Right renal cortex interstitium (tissue), 3 donors: ENCODE measurements at regions not wholly inside any gene's neighbourhood (a gene's known extent, or its start where the extent isn't known, plus 50 kb on each side); places are given as distances from the start of the nearest gene placed in this dataset.
"Not testable (repeated sequence)": the region's sequence is repeated elsewhere in the genome, so short reads cannot be mapped to it uniquely, and the experiment has no call there.

Experiments used
- DNase-seq, 3 donors: peaks; one replicate each; pipeline ENCODE4 v3.0.0-alpha.2; 2013; ENCODE audit warnings: low read depth in 3 of 3, low spot score in 2 of 3

DNA sequence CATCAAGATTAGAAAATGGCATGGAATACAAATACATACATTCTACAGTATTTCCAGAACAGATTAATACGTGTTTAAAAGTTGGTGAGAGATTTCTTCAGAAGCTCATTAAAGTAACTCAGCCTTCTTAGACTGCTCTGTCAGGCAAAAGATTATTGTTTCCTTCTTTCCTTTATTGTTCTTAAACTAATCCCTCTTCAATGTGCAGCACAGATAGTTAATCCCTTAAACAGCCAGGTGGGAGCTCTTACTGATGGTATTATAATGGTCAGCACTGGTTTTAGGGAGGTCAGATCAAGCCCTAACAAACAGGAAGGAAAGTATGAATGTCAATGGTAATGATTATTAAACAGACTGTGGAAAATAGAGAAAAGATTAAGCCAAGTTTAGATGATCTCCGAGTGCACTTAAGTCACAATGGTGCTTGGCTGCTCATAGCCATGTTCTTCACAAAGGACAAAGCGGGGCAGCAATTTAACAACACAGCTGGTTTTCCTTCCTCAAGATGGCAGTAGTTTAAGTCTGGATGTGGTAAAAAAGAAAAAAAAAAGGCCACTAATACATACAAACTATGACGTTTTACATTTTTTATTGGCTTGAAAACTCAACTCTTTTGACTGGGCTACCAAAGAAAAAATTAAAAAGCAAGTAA, 992.6 kb downstream of the PCDH9 start:
- DNase-seq = no peak

DNA sequence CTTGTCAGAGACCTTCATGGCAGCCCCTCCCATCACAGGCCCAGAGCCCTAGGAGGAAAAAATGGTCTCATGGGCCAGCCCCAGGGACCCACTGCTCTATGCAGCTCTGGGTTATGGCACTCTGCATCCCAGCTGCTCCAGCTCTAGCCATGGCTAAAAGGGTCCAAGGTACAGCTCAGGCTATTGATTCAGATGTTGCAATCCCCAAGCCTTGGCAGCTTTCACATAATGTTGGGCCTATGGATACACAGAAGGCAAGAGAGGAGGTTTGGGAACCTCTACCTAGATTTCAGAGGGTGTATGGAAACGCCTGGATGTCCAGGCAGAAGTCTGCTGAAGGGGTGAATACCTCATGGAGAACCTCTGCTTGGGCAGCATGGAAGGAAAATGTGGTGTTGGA, 996.0 kb downstream of the PCDH9 start:
- DNase-seq = no peak

DNA sequence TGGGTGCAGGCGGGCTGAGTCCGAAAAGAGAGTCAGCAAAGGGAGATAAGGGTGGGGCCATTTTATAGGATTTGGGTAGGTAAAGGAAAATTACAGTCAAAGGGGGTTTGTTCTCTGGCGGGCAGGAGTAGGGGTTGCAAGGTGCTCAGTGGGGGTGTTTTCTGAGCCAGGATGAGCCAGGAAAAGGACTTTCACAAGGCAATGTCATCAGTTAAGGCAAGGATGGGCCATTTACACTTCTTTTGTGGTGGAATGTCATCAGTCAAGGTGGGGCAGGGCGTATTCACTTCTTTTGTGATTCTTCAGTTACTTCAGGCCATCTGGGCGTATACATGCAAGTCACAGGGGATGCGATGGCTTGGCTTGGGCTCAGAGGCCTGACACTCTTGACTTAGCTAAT, 998.2 kb downstream of the PCDH9 start:
- not testable (repeated sequence) for DNase-seq

DNA sequence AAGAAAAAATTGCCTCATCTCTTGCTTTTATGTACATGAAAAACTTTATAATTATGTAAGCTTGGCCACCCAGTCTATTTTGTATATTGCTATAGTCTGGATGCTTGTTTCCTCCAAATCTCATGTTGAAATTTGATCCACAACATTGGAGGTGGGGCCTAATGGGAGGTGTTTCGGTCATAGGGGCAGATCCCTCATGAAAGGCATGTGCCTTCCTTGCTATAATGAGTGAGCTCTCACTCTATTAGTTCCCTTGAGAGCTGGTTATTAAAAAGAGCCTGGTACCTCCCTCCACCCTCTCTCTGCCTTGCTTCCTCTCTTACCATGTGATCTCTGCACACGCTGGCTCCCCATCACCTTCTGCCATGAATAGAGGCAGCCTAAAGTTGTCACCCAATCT, 1005.1 kb downstream of the PCDH9 start:
- DNase-seq = no peak

DNA sequence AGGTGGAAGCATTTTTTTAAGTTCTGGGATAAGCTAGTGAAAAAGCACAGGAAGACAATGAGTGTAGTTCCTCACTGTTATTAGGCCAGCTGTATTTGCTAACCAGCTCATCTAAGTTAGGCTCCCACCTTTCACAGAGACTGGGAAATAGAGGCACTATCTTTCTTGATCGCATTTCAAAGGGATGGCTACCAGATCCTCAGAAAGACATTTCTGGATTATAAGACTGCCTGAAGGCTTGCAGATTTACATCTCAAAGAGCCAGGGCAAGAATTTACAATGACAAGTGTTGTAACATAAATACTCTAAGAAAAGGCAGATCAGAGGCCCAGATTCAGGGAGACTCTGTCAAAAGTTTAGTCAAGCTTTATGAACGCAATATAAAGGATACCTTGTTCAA, 1005.5 kb downstream of the PCDH9 start:
- DNase-seq = no peak

DNA sequence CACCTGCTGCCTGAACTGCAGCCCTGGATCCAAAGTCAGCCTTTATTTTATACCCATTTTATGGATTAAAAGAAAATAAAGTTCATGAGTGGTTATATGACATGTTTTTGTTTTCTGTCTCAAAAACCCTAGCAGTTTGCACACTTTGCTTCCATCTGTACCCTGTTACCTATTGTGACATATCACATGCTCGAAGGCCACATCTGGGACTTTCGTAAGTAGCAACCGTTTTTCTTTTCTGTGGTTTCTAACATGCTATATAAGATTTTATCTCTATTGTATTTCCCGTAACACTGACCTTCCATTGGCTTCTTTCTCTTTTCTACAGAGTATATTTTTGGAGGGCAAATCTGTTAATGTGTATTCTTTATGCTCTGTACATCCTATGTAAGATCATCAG, 1007.2 kb downstream of the PCDH9 start:
- no peak for DNase-seq

DNA sequence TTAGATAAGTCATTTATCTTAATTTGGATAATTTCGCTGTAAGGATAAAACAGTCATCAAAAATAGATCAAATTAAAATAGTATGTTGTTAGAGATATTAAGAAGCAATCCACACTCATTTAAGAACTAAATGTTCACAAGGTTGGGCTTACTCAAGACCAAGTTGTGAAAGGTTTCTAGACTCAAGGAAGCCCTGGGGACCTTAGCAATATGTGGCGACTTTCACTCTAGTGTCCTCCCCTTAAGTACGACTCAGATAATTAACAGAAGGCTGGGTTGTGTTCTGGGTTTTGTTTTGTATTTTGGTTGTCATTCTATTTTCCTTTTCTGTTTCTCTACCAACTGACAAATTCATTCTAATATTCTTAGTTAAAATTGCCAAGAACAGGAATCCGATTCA, 1008.0 kb downstream of the PCDH9 start:
- DNase-seq = no peak

DNA sequence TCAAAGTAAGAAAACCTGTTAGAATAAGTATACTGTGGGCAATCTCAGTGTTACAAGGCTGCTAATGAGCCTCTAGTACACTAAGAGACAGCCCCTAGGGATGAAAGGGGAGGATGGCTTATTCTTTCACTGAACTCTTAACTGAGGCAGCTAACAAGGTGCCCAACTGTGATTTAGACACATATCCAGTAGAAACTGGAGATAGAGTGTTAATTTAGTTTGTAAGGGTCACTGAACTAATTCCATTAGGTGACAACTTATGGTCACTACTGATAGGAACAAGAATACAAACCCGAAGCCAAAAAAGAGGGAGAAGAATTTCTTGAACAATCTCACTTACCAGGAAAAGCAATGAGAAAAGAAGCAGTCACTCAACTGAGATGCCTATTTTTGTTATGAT, 1010.6 kb downstream of the PCDH9 start:
- DNase-seq = no peak

DNA sequence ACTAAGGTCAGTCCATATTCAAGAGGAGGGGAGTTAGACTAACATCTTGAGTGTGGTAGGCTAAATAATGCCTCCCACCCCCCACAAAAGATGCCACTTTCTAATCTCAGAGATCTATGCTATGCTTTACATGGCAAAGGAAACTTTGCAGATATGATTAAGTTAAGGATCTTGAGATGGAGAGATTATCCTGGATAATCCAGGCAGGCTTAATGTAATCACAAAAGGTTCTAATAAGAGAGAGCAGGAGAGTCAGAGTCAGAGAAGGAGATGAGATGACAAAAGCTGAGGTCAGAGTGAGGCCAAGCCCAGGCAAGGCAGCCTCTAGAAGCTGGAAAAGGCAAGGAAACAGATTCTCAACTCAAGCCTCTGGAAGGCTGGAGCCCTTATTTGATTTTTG, 1011.6 kb downstream of the PCDH9 start:
- no peak for DNase-seq

DNA sequence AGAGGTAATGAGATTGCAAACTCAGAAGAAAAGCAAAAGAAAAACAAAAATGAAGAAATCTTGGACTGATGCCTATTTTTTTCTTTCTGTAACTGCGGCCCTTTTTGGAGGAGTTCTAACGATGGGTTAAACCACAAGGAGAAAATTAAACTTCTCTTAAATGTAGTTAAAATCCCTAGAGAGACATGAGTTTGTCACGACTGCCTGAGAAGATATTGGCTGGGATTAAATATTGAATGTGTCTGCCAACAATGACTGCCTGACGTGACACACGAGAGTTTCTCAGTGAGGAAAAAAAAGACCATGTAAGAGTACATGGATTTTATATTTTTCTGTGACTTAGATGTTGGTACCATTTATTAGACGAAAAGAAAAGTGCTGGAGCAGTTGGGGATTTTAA, 1013.4 kb downstream of the PCDH9 start:
- DNase-seq = no peak

DNA sequence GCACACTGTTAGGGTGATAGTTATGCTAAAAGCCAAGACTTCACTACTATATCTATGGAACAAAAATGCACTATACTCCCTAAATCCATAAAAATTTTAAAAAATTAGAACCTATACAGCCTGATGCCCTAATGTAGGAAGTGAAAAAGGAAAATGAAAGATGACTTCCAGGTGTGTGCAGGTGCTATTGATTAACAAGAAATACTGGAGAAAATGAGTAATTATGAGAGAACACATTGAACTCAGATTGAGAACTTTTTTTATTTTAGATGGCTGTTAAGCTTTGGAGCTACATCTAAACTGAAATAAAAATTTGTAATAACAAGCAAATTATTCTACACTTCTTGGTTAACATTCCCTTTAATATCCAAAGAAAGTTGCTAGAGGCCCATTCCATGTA, 1015.7 kb downstream of the PCDH9 start:
- no peak for DNase-seq

DNA sequence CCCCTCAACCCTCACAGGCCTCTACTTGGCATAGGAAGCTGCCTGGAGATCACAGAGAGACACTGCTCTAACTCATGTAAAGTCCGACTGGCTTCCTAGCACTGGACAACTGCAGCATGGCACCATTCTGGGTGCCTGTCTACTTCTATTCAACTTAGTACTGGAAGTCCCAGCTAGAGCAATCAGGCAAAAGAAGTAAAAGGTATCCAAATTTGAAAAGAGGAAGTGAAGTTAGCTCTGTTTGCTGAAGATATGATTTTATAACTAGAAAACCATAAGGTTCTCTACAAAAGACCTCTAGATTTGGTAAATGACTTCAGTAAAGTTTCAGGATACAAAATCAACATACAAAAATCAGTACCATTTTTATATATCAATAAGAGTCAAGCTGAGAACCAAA, 1017.6 kb downstream of the PCDH9 start:
- no peak for DNase-seq

DNA sequence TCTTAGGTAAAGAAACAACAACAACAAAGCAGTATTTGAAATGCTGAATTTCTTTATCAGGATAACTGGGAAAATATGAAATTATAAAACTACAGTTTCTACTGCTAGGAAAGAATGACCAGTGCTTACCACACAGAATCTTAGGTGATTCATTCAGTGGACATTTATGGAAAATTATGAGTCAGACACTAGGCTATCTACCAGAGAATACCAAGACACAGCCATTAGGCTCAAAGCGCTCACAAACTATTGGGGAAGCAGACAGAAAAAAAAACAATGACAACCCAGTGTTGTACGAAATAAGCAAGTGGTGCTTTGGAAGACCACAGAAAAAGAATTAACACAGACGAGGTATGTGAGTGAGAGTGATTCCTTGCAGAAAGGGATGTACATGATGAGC, 1019.5 kb downstream of the PCDH9 start:
- DNase-seq = no peak

DNA sequence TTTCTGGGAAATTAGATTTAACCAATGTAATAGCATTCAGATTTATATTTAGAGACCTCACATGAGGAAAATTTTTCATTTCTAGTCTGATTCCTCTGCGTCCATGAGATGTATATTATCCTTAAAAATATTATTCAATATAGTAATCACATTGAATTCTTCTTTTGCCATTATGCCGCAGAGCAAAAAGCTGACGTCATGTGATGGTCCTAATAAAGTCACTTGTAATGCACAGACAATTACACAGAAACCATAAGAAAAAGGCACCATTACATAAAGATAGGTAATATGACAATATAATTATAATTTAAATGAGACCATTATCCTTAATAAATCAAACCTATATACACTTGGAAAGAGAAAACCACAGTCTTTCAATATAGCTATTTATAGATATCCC, 1021.5 kb downstream of the PCDH9 start:
- DNase-seq = no peak

DNA sequence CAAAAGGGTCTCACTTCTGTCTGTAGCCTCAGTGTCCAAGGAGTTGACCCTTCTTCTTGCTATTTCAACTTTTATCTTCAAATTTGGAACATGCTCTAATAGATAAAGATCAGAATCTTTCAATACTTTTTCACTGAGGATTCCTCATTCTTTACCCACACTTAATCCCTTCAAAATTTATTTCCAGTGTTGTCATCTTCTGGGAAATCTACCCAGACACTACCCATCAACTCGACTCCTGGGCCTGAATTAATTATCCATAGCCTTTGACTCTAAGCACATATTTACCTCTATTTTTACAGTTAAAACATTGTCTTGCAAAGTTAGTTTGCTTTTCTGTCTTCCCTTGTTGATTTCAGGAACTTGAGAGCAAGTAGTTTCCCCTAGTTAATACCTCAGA, 1022.5 kb downstream of the PCDH9 start:
- no peak for DNase-seq

DNA sequence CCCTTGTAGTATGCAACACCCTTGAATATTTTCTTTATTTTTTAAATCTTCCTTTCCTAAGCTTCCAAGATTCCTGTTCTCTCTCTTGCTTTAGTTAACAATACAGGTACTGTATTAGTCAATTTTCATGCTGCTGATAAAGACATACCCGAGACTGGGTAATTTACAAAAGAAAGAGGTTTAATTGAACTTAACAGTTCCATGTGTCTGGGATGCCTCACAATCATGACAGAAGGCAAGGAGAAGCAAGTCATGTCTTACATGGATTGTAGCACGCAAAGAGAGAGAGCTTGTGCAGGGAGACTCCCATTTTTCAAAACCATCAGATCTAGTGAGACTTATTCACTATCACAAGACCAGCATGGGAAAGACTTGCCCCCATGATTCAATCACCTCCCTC, 1024.3 kb downstream of the PCDH9 start:
- DNase-seq = no peak

DNA sequence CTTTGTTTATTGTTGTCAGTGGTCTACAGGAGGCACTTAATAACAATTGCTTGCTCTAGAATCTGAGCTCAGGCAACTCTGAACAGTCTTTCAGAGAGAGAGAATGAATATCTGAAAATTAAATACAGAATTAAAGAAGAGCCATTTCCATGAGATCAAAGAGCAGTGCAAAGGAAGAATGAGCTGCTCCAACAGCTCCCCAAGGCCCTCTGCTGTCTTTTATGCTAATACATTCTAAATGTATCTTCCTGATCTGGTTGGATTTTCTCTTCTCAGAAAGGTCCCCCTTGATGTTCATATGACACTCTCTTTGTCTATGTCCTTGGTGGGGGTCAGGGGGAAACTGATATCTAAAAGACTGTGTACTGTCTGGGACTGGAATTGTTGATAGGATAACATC, 1029.6 kb downstream of the PCDH9 start:
- no peak for DNase-seq

DNA sequence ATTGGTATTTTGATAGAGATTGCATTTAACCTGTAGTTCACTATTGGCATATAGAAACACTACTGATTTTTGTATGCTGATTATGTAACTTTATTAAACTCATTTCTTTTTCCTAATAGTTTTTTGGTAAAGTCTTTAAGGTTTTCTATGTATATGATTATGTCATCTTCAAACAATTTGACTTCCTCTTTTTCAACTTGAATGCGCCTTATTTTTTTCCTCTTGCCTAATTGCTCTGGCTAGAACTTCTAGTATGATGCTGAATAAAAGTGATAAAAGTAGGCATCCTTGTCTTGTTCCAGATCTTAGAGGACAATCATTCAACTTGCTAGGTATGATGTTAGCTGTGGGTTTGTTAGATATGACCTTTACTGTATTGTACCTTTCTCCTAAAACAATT, 1034.9 kb downstream of the PCDH9 start:
- DNase-seq = no peak

DNA sequence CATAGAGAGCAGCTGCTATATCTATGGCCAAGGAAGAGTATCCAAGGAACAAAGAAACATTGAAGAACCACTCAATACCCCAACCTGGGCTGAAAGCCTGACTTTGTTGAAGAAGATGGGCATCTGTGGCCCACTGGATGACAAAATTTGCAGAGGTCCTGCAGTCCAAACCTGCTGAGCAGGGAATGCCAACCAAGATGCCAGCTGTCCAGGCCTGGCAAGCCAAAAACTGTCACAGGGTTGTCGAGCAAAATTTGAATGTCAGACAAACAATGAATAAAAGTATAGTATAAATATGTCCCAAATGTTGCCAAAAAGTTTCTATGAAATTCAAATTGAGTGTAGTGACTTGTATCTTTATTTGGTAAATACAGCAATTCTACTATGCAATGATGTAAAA, 1040.2 kb downstream of the PCDH9 start:
- DNase-seq = no peak

DNA sequence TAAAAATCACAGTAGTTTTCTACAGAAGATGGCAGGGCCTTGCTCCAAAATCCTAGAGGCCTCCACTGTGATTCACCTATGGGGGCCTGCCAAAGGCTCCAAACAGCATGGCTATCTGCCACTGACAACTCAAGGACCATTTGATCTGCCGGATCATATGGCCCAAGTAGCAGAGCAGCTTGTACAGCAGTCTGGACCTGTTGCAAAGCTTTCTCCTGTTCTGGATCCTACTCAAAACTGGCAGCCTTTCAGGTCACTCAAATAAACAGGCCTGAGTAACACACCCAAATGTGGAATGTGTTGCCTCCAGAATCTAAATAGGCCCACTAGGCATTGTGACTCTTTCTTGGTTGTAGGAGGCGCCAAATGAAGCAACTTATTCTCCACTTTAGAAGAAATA, 1049.3 kb downstream of the PCDH9 start:
- DNase-seq = no peak

DNA sequence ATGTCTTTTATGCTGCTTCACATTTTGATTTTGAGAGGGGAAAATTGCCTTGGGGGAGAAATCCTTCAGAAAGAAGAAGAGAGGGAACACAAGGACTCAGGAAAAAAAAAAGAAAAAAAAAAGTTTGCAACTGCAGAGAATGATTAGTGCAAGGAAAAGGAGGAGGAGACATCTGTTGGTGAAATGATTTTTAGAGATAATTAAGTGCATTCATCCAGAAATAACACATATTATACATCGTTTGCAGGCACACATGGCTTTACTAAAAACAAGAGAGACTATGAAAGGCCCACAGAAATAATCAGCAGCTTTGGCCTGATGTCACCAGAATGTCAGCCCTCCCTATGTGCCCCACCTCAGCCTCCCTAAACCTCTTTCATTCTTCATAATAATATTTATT, 1058.2 kb downstream of the PCDH9 start:
- DNase-seq = no peak

DNA sequence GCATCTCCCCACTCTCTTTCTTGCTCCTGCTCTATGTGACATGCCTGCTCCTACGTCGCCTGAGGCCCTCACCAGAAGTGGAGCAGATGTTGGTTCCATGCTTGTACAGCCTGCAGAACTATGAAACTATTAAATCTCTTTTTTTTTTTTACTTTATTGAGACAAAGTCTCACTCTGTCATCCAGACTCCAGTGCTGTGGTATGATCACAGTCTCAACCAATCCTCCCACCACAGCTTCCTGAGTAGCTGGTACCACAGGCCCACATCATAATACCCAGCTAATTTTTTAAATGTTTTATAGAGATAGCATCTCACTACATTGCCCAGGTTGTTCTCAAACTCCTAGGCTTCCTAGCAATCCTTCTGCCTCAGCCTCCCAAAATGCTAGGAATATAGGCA, 1067.7 kb downstream of the PCDH9 start:
- no peak for DNase-seq

DNA sequence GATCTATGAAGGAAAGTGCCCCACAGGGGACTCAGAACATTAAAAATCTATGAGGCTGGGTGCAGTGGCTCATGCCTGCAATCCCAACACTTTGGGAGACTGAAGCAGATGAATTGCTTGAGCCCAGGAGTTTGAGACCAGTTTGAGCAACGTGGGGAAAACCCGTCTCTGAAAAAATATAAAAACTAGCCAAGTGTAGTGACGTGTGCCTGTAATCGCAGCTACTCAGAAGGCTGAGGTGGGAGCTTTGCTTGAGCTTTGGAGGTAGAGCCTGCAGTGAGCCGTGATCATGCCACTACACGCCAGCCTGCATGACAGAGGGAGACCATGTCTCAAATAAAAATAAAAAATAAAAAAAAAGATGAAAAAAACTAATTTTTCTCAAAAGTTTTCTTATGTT, 1070.6 kb downstream of the PCDH9 start:
- no peak for DNase-seq

DNA sequence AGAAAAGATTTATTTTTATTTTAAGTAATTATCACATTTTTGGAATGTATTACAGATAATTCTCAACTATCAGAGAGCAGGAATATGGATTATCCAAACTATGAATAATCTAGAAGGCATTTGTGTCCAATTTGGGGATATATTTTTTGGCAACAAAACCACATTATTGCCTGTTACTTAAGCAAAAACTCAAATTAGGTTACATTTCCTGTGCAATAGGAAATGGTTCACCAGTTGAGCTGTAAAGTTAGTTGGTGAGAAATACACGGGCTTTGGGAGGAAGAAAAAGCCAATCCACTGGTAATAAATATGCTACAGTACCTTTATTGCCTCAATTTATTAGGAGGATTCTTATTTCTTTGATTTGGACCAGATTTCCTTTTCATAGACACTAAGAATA, 1075.2 kb downstream of the PCDH9 start:
- DNase-seq = no peak
